ENCODE measurements at regions not wholly inside any gene's neighbourhood (a gene's known extent, or its start where the extent isn't known, plus 50 kb on each side); places are given as distances from the start of the nearest gene placed in this dataset.

GRCh38 chr12:68560851-68561422 is 49.8 kb upstream of the RAP1B start:
- DNase-seq: no peak

Data from SHP77 (cell line).